Stomach (tissue), 4 donors: ENCODE measurements at regions not wholly inside any gene's neighbourhood (a gene's known extent, or its start where the extent isn't known, plus 50 kb on each side); places are given as distances from the start of the nearest gene placed in this dataset.
"Not testable (repeated sequence)": the region's sequence is repeated elsewhere in the genome, so short reads cannot be mapped to it uniquely, and the experiment has no call there.

Experiments
- EP300 ChIP-seq: sonication (generic); formaldehyde crosslinking; IDR thresholded peaks from one replicate; pipeline ENCODE4 v1.6.1; 2017; ENCODE audit warnings: antibody characterized with exemption
- POLR2A ChIP-seq, 4 donors: fragments of 450-650 bp; IDR thresholded peaks; one replicate each; pipeline ENCODE4 v1.6.1; 2016; ENCODE audit warnings: antibody characterized with exemption in 4 of 4, control low read depth in 2 of 4, mild to moderate bottlenecking in 1 of 4, moderate library complexity in 1 of 4
- POLR2AphosphoS5 ChIP-seq, 3 donors: sonication (generic); formaldehyde crosslinking; IDR thresholded peaks; one replicate each; pipeline ENCODE4 v1.6.1; 2016; ENCODE audit warnings: antibody characterized with exemption in 3 of 3
- TF ChIP-seq, protein P1 (sequence below), 7 experiments: fragments of 450-650 bp in 4 of 7; fragments of 200-600 bp in 3 of 7; sonication (generic) in 3 of 7; IDR thresholded peaks; one replicate each; pipeline ENCODE4 v1.5.1; 2016 to 2019; ENCODE audit warnings: antibody characterized with exemption in 7 of 7, control low read depth in 2 of 7, mild to moderate bottlenecking in 1 of 7

DNA sequence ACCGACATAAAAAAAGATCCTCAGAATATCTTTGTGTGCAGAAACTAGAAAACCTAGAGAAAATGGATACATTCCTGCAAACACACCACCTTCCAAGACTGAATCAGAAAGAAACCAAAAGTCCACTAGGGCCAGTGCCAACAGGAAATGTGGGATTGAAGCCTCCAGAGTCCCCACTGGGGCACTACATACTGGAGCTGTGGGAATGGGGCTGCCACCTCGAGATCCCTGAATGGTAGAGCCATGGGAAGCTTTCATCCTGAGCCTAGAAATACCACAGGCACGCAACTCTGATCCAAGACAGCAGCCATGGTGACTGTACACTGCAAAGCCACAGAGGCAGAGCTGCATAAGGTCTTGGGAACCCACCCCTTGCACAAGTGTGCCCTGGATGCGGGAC lies 111.6 kb upstream of the TPTE start:
- TF ChIP-seq, protein P1, sequence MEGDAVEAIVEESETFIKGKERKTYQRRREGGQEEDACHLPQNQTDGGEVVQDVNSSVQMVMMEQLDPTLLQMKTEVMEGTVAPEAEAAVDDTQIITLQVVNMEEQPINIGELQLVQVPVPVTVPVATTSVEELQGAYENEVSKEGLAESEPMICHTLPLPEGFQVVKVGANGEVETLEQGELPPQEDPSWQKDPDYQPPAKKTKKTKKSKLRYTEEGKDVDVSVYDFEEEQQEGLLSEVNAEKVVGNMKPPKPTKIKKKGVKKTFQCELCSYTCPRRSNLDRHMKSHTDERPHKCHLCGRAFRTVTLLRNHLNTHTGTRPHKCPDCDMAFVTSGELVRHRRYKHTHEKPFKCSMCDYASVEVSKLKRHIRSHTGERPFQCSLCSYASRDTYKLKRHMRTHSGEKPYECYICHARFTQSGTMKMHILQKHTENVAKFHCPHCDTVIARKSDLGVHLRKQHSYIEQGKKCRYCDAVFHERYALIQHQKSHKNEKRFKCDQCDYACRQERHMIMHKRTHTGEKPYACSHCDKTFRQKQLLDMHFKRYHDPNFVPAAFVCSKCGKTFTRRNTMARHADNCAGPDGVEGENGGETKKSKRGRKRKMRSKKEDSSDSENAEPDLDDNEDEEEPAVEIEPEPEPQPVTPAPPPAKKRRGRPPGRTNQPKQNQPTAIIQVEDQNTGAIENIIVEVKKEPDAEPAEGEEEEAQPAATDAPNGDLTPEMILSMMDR (IDR thresholded peaks at IDR 0.05) = not testable (repeated sequence)
- not testable (repeated sequence) for TF ChIP-seq EP300; POLR2A (IDR thresholded peaks at IDR 0.05); POLR2AphosphoS5 (IDR thresholded peaks at IDR 0.05)
